NCI-H748 treated with DMSO at 0.1 percent for 48 hours (cell line): ENCODE measurements at regions not wholly inside any gene's neighbourhood (a gene's known extent, or its start where the extent isn't known, plus 50 kb on each side); places are given as distances from the start of the nearest gene placed in this dataset.
A peak's percentile ranks its signal among the peaks of the same experiment; 100 is the strongest.

Experiments used
- DNase-seq: peaks from one replicate; lab custom pipeline; 2025; lab: John Stamatoyannopoulos, UW

DNA sequence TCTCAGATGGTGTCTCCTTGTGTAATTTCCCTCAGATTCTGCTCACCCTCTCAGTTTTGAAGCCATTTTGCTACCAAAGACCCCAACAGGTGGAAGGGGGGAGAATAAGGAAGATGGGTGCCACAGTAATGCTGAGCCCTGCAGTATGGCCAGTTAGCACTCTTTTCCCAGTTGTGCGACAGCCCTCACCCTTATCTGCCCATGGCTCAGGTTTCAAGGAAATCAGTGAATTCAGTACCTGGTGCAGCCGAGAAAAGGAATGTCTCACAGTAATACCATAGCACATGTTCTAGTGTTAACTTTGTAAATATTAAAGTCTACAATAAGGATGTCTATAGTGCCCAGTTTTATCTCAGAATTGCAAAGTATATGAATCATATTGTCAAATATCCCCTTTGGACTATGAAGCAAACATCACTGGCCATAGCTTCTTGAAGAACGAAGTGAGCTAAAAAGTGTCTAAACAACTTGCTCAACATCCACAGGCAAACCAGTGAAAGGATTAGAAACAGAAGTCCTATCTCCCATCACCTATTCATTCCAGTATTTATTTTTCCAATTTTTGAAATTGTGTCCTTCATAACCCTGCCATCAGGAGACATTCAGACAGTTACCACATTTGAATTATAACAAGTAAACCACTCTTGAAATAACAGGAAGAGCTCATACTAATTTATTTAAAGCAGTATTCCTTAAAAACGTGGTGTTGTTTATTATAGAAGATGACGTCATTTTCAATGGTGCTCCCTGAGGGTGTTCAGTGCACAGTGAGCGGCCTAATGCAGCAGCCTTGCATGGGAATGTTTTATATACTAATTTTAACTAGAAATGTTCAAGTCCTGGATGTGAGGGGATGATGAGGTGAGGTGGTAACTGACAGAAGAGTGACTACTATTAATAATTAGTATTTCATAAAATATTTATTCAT is 366.2 kb downstream of the TFAP2A start:
- DNase-seq = no peak

- DNase-seq = no peak
Observed at GRCh38 chr6:10042280-10042679, 372.6 kb downstream of the TFAP2A start.

GRCh38 chr6:10033223-10033829 is 381.5 kb downstream of the TFAP2A start:
- peak; percentile 84 for DNase-seq

GRCh38 chr6:10031617-10032016 is 383.3 kb downstream of the TFAP2A start:
- no peak for DNase-seq

- DNase-seq = peak; percentile 35
Observed at GRCh38 chr6:10030942-10031537, 383.8 kb downstream of the TFAP2A start.

GRCh38 chr6:10028222-10028621 is 386.7 kb downstream of the TFAP2A start:
- DNase-seq = no peak

- no peak for DNase-seq
Observed at GRCh38 chr6:10019851-10020250, 395.0 kb downstream of the TFAP2A start.

DNA sequence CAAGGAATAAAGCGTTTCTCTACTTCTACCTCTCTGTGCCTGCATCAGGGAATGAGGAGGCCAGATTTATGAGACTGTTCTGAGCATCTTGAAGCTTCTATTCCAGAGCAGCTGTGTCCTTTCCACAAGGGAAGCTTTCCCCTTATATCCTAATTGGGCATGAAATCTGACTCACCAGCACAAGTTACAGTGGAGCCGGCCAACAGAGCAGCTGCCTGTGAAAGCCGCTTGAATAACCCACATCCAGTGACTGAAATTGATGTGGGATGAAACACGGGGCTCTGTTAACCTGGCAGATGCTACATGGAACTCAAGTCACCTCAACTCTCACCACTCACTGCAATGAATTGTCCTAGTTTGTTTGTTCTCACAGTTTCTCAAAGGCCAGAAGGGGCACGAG is 400.3 kb downstream of the TFAP2A start:
- DNase-seq = no peak

DNA sequence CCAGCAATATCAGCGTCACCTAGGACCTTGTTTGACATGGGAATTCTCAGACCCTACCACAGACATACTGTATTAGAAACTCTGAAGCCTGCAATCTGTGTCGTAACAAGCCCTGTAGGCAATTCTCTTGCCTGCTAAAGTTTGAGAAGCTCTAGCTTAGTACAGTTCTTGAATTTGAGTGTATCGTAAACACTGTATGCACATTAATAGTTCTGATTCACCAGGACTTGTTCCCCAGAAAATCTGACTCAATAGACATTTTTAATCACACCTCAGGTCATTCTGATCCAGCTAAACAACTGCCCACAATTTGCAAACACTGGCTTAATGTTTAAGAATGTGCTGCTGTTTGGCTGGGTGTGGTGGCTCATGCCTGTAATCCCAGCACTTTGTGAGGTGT is 414.3 kb downstream of the TFAP2A start:
- DNase-seq = no peak

DNA sequence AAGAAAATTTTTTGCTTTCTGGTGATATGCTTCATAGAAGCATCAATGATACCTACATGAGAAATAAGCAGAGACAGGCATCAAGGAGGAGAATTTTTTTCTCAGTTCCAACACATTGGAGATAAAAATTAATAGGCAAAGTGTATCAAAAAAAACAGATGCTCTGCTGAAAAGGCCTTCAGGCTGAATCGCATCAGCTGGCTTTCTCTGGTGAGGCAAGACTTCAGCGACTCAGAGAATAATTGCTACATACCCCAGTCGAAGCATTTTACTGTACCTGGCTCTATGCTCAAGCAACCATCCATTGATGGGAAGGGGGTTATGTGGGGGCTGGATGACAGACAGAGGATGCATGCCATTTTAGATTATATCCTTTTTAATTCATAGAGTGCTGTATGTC is 415.1 kb downstream of the TFAP2A start:
- no peak for DNase-seq

GRCh38 chr6:9986273-9986672 is 428.6 kb downstream of the TFAP2A start:
- DNase-seq = no peak

- DNase-seq = no peak
Observed at GRCh38 chr6:9985481-9985880, 429.4 kb downstream of the TFAP2A start.

DNA sequence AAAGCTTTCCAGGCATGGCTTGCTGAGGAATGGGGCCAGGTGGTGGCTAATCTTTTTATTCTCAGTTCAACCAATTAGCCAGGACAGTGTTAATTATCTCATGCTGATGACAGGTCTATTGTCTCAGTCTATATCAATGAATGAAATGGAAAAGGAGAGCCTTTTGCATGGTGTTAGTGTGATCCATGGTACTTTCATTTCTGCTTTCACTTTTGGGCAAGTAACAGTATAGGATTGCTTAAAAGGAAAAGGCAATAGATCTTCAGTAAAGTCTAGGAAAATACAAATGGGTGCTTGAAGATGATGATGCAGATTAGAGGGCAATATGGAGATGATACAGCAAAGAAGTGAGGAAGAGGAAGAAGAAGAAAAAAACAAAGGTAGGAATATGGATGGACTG is 430.3 kb downstream of the TFAP2A start:
- no peak for DNase-seq

DNA sequence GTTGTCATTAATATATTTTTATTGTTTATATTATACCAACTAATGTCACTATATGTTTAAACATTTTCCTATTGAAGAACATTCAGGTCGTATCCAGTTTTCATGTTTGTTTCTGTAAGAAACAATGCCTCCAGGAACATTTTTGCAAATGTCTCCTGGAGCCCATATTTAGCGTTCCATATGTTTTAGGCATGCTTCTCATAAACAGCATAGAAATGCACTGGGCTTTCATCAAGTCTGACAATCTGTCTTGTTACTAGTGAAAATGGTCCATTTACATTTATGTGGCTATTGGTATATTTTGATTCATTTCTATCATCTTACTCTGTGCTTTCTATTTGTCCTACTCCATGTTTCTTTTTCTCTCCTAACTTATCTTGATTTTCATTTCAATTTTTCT is 431.7 kb downstream of the TFAP2A start:
- DNase-seq = no peak

DNA sequence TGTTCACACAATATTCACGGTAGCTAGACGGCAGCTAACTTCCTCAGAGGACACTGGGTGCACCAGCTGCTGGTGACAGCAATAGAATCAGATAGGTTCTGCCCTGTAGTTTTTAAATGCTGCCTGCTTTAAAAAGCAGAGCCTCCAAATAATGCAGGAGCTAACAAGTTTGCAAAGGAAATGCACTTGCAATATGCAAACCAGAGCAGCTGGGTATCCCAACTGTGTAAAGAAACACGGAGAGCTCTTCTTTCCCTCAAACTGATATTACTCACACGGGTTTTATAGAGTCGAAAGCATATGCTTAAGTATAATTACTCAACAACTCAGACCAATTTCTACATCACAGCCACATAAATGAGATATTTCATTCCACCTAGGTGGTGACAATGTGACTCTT is 432.7 kb downstream of the TFAP2A start:
- DNase-seq = no peak

GRCh38 chr6:9979996-9980395 is 434.9 kb downstream of the TFAP2A start:
- no peak for DNase-seq

DNA sequence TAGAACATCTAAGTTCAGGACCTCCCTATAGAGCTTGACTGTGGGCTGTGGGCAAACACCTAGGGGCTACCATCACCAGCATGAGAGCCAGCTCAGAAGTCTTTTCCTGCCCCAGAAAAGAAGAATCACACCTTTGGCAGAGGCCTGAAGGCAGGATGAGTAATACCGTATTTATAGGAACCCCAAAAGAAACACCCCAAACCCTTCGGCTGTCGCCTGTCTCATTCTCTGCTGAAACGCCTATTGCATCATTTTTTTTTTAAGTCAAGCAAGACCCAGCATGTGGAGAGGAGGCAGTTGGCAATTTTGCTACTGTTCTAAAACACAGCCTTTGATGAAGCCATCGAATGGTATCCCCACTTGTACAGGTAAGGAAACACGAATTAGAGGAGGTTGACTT is 436.4 kb downstream of the TFAP2A start:
- DNase-seq = no peak

DNA sequence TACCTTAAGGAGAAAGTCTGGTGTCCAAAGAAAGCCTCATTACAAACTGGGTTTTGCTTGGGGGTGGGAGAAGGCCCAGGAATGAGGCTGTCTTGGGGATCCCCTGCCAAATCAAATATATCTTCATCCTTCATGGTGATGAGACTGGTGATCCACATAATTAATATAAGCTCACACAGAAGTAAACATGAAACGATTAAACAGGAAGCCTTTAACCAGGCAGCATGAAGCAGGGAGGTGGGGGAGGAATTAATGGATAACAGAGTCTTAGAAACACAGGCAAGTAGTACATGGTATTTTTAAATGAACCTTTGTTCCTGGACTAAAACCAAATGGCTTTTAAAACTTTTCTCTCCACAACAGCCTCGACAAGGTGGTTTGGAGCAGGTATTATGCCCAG is 437.5 kb downstream of the TFAP2A start:
- no peak for DNase-seq

GRCh38 chr6:9961646-9962045 is 453.2 kb downstream of the TFAP2A start:
- DNase-seq = no peak

GRCh38 chr6:9957215-9957759 is 457.6 kb downstream of the TFAP2A start:
- DNase-seq = no peak

- DNase-seq = no peak
Observed at GRCh38 chr6:9948678-9949077, 466.2 kb downstream of the TFAP2A start.

DNA sequence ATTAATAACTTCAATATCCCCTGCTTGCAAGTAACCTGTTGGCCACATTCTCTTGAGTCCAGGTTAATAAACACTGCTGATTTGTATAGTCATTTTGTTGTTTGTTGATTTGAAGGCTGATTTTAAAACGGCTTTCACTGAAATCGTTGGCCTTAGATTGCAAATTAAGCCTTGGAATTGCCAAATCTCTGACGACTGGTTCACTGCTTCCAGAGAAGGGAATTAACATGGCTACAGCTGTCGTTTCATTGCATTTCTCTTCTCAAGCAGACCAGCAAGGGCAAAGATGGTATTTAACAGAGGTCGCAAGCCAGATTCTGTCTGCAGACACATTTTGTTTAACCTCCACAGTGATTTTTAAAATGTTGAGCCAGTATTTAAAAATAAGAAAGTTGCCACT is 470.9 kb downstream of the TFAP2A start:
- DNase-seq = no peak

- DNase-seq = no peak
Observed at GRCh38 chr6:9943026-9943425, 471.8 kb downstream of the TFAP2A start.
